ENCODE measurements at regions not wholly inside any gene's neighbourhood (a gene's known extent, or its start where the extent isn't known, plus 50 kb on each side); places are given as distances from the start of the nearest gene placed in this dataset.

- TF ChIP-seq CTCF (IDR thresholded peaks at IDR 0.05), result no peak
- TF ChIP-seq POLR2AphosphoS5 (IDR thresholded peaks at IDR 0.05; ENCODE audit: insufficient read depth in 1 of 2, low read depth in 1 of 2), result no peak
- TF ChIP-seq POLR2A (IDR thresholded peaks at IDR 0.05), result no peak
Measured at GRCh38 chr22:22043296-22044078, 60.9 kb upstream of the TOP3B start.

Measured in vagina (tissue), 2 donors.